ENCODE measurements at regions not wholly inside any gene's neighbourhood (a gene's known extent, or its start where the extent isn't known, plus 50 kb on each side); places are given as distances from the start of the nearest gene placed in this dataset.
"Not testable (repeated sequence)": the region's sequence is repeated elsewhere in the genome, so short reads cannot be mapped to it uniquely, and the experiment has no call there.

DNA sequence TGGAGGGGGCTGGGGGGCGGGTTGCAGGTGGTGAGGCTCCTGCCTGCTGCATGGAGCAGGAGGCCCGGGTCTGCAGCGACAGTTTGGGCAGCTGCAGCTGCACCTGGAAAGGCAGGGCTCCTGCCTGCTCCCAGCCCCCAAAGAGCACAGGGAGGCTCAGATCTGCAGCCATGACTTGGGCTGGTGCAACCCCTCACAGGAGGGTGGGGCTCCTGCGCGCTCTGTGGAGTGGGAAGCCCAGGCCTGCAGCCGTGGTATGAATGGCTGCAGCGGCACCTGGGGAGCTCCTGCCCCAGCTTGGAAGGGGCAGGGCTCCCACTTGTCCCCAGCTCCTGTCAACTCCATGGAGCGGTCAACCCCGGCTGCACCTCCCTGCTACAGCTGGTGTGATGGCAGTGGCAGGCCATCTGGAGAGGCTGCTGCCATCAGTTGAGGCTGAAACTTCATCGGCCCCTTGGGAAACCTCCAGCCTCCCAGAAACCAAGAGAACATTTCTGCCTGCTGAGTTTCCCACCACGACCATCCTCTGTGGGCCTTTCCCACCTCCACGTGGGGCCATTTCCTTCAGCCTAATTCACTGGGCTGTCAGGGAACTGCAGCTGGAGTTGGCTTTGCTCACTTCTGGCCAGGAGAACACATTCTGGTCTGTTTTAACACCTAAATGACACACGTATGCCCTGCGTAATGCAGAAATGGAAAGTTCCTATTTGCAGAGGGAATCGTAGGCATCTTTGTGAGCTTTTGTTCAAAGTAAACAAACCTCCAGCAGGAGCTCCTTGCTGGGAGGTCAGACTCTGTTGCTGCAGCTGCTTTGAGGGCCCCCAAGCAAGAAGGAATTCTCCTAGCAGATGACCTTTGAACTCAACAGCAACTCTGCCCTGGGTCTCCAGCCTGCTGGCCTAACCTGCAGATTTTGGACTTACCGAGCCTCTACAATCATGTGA is 429.0 kb downstream of the PREX1 start:
- DNase-seq, result no peak

DNA sequence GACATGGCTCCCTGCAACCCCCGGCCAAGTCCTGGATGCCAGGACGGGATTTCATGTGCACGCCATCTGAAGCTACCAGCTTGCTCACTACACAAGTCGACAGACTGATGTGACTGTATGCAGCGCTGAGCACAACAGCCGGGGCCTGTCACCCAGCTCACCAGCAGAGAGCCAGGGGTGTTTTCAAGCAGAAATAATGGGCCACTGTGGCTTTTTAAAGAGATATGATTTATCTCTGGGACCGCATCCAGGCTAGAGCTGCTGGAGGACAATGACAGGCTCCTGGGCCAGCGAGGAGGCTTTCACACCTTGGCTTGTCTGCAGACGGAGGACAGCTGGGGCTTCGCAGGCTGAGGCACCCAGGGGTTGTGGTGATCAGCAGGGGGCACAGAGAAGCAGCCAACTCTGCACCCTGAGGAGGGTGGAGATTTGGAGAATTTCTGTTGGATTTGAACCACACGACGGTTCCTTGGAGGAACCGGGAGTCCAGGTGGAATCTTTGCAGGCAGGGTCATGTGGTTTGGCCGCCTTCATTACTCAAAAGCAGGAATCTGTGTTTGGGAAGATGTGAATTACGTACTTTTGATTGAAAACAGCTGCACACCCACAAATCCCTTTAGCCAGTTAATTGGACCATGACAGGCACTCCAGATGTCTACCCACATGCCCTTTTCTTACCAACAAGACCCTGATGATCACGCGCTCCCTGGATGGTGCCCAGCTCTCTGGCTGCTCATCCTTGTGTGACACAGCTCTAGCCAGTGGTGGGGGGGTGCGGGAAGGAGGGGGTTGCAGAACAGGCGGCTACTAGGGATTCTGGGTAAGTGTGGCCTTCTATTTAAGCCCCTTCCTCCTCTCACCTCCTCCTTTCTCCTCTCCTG is 430.6 kb downstream of the PREX1 start:
- DNase-seq, result not testable (repeated sequence)

DNA sequence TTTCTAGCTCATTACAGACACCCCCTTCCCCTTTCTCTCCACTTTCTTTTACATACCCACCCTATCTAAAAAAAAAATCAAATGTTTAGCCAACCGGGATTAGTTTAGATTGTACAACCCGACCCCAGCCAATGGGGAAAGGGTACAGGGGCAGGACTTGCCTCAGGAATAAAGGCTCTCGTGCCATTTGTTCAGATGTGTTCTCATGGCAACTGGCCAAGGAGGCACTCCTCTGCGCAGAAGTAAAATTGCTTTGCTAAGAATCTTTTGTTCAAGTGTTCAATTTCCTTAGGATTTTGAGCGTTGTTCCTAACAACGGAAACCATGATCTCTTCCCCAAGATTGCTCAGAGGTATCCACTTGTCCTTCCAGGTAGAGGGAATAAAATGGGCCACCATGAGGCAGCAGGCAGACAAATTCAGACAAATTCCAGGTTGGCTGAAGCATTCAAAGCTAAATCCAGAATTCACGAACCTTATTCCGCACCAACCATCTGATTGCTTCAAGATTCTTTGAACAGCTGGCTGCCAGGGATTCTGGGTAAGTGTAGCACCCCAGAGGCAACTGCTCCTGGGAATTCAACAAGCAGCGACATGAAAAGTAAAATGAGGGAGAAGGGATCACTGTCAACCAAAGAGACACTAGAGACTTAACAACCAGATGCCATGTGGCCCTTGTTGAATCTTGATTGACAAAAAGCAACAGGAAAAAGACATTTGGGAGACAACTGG is 431.8 kb downstream of the PREX1 start:
- no peak for DNase-seq

DNA sequence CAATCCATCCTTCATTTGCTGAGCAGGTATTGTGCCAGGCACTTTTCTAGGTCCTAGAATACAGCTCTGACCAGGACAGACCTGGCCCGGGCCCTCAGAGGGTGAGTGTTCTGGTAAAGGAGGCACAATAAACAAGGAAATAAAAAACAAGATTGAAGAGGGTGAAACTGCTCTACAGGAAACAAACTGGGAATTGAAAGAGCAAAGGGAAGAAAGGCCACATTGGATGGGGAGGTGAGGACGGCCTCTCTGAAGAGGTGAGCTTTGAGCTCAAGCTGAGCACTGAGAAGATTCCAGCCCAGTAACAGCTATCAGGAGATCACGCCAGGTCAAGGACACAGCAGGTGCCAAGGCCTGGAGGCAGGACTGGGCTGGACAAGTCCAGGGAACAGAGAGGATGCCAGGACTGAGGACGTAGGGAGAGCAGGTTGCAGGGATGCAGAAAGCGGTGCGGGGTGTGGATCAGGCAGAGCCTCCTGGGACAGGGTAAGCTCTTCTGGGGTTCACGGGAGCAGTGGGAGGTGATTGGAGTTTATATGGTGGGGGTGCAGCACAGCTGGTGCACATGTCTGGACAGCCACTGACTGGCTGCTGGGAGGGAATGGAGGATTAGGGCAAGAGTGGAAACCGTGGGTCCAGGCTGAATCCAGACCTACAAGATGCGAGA is 433.3 kb downstream of the PREX1 start:
- DNase-seq, result no peak

DNA sequence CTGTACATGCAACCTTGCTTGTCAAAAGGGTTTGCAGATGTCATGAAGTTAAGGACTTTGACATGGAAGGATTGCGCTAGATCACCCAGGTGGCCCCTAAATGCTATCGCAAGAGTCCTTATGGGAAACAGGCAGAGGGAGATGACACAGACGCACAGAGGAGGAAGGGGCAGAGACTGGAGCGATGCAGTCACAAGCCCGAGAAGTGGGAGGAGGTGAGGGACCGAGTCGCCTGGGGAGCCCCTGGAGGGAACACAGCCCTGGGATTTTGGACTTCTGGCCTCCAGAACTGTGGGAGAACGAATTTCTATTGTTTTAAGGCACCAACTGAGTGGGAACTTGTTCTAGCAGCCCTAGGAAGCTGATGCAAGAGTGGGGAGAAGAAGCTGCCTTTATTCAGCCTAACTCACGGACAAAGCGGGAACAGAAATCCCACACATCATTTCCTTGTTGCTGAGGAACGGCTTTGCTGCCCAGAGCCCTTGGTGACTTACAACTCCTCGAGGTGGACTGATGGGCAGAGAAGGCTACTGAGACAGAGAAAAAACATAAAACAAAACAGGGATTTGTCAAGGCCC is 434.0 kb downstream of the PREX1 start:
- no peak for DNase-seq

DNA sequence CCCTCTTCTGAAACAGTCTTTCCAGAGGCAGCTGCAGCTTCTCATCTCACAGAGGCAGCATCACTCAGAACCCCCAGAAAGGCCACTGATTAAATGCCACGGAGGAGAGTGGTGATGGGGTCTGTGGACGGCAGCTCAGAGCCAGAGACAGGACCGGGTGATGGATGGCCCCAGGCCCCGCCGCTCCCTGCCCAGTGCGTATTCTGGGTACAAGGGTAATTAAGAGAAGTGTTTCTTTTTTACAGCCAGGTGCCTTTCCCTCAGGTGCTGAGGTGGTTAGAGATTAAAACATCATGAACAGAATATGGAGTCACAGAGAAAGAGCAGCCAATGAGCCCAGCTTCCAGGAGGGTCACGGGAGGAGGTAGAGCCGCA is 434.5 kb downstream of the PREX1 start:
- DNase-seq, result no peak

- no peak for DNase-seq
Measured at GRCh38 chr20:48392407-48393310, 435.1 kb downstream of the PREX1 start.

DNA sequence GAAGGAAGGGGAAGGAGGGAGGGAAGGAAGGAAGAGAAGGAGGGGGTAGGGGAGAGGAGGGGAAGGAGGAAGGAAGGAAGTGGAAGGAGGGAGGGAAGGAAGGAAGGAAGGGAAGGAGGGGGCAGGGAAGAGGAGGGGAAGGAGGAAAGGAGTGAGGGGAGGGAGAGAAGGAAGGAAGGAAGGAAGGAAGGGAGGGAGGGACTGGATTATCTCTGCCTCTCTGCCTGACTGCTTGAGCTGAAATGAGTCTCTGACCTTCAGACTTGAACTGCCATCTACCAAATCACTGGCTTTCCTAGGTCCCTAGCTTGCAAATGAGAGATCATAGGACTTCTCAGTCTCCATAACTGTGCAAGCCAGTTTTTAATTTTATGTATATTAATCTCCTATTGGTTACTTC is 436.8 kb downstream of the PREX1 start:
- DNase-seq, result no peak

DNA sequence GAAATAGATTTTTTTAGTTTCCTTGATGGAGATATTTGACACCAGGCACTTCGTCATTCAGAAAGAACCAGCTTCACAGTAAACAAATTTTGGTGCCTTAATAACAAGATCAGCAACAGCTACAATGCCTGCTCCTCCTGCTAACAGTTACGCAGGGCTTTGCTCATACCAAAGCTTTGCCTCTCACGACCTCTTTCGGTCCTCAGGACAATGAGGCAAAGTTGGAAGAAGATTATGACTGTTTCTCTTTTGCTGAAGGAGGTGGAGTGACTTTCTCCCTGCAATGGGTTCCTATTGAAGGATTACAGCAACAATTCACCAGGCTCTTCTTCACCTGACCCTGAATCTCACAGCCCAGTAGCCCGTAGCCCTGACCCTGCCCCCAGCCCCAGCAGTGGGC is 440.1 kb downstream of the PREX1 start:
- no peak for DNase-seq

- DNase-seq, result no peak
Measured at GRCh38 chr20:48385527-48385926, 442.3 kb downstream of the PREX1 start.

GRCh38 chr20:48385114-48385513 is 442.7 kb downstream of the PREX1 start:
- DNase-seq, result no peak

GRCh38 chr20:48384147-48384818 is 443.5 kb downstream of the PREX1 start:
- DNase-seq, result no peak

DNA sequence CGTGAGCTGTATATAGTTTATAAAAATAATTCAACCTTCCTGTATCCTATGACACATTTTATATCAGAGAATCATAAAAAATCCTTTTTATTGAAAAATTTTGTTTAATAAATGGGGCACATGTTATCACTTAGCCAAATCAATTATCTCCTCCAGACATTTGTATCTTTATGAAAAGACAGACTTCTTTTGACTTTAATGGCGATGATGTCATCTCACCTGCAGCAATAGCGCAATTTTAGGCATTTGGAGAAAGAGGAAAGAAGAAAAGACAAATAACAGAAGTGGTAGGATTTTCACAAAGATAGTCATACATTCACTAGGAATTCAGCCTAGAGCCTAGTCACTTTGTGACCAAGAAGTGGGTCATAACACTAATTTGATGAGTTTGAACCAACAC is 444.5 kb downstream of the PREX1 start:
- DNase-seq, result no peak

- no peak for DNase-seq
Measured at GRCh38 chr20:48382304-48382703, 445.5 kb downstream of the PREX1 start.

DNA sequence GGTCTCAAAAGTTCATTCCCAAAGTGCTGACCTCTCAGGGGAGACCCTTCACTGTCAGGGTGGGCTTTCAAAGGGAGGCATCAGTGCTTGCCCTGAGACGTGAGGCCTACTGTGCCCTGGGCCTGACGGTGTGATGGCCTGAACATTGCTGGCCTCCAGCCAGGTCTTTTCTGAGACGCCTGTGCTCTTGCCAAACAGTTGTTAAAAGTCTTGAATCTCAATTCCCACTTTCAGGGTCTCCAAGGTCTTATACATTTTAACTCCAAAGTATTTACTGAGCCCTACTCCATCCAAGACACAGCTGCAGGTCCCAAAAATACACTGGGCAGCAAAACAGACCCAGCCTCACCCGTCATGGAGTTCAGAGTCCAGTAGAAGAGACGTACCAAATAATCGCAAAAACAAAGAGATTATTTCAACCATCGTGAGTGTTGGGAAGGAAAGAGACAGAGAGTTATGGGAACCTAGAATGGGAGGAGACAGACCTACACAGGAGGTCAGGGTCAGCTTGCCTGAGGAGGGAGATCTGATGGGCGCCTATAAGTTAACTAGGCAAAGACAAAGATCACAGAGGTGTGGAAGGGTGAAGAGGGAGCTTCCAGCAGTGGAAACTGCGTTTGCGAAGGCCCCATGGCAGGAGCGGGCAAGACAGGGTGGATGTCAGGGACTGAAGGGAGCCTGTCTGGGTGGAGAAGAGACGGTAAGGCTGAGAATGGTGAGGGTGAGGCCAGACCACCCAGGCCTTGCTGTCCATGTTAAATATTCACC is 446.3 kb downstream of the PREX1 start:
- no peak for DNase-seq

DNA sequence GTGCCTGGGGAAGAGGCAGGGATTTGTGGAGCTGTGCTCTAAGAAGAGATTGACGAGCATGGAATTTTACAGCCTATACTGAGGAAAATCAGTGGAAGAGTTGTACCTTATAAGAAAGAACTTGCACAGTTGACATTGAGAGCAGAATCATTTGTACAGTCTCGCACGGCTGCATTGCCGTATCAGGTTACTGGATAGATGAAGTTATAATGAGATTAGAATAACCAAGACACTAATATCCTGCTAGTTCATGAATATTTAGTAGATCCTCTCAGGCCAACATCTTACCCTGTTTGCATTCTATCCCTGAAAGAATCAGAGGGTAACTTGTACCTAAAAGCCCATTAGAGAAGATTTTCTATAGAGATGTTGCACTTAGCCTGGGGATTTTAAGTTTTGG is 447.1 kb downstream of the PREX1 start:
- no peak for DNase-seq

DNA sequence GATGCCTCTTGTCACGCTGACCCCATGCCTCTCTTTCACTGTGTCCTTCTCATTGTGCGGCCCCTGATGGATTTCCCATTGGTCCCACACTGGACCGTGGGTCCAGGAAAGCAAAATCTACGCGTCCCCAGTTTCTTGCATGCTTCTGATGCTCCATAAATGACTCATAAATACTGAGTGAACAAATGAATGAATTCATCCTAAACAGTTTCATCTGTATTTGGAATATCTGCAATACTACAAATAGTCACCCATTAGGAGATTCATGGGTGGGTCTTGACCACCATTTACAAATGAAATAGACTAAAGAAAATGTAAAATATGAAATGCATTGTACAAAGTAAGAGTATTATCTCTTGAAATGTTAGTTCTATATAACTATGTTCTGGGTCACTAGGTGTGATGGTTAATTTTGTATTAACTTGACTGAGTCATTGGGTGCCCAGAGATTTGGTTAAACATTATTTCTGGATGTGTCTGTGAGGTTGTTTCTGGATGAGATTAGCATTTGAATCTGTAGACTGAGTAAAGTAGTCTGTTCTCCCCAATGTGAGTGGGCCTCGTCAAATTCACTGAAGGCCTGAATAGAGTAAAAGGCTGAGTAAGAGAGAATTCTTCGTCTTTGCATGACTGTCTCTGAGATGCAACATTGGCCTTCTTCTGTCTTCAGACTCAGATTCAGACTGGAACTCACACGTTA is 448.7 kb downstream of the PREX1 start:
- DNase-seq, result no peak

GRCh38 chr20:48377940-48378339 is 449.9 kb downstream of the PREX1 start:
- DNase-seq, result no peak

- DNase-seq, result no peak
Measured at GRCh38 chr20:48375804-48376203, 452.0 kb downstream of the PREX1 start.
